Right atrium auricular region (tissue), 2 donors: ENCODE measurements at regions not wholly inside any gene's neighbourhood (a gene's known extent, or its start where the extent isn't known, plus 50 kb on each side); places are given as distances from the start of the nearest gene placed in this dataset.

Source experiments
- DNase-seq: peaks from one replicate; pipeline ENCODE4 v3.0.0-alpha.2; 2019; ENCODE audit warnings: low spot score
- H3K27ac ChIP-seq, 2 donors: fragments of 200-600 bp; sonication (generic); 1 replicate in 1 of 2; 2 replicates in 1 of 2; pipeline ENCODE4 v1.5.1; 2016 to 2019
- H3K27me3 ChIP-seq, 2 donors: fragments of 200-600 bp; sonication (generic); one replicate each; pipeline versions ENCODE4 v1.5.1 to v1.6.0; 2017 to 2019
- H3K36me3 ChIP-seq: fragments of 200-600 bp; sonication (generic); one replicate; pipeline ENCODE4 v1.5.1; 2016
- H3K4me1 ChIP-seq, 2 donors: fragments of 200-600 bp; sonication (generic); one replicate each; pipeline versions ENCODE4 v1.5.1 to v1.6.0; 2017 to 2019
- H3K4me3 ChIP-seq, 2 donors: fragments of 200-600 bp; sonication (generic); 1 replicate in 1 of 2; 2 replicates in 1 of 2; pipeline ENCODE4 v1.5.1; 2017 to 2019; ENCODE audit warnings: mild to moderate bottlenecking in 1 of 2, moderate library complexity in 1 of 2
- H3K9me3 ChIP-seq, 2 donors: fragments of 200-600 bp; sonication (generic); one replicate each; pipeline ENCODE4 v1.5.1; 2019
- CTCF ChIP-seq, 2 donors: fragments of 200-600 bp; sonication (generic); IDR thresholded peaks; one replicate each; pipeline ENCODE4 v1.5.1; 2019; ENCODE audit warnings: antibody characterized with exemption in 2 of 2

- Histone ChIP-seq H3K9me3 (no peaks in the 10 kb centered on the region), H3K27ac (no peak overlapping the region), H3K36me3 (no peaks in the 10 kb centered on the region), H3K27me3 (no peaks in the 10 kb centered on the region), H3K4me3 (no peak overlapping the region), H3K4me1 (no peaks in the 10 kb centered on the region)
- no peak for TF ChIP-seq CTCF (IDR thresholded peaks at IDR 0.05)
- no peak for DNase-seq
Observed at GRCh38 chr9:100927763-100928162, 100.8 kb upstream of the PLPPR1 start.

GRCh38 chr9:100933656-100934055, 94.9 kb upstream of the PLPPR1 start:
- Histone ChIP-seq H3K36me3 (no peaks in the 10 kb centered on the region), H3K4me3 (no peak overlapping the region), H3K27me3 (no peaks in the 10 kb centered on the region), H3K9me3 (peaks cover 0 to 7% of the 10 kb centered on the region in 2 donors), H3K4me1 (no peaks in the 10 kb centered on the region), H3K27ac (no peak overlapping the region)
- DNase-seq: no peak
- TF ChIP-seq CTCF (IDR thresholded peaks at IDR 0.05): no peak

- no peaks in the 10 kb centered on the region for H3K4me1 ChIP-seq
- no peak for TF ChIP-seq CTCF (IDR thresholded peaks at IDR 0.05)
- H3K4me3 ChIP-seq: no peak overlapping the region
- peaks cover 0 to 7% of the 10 kb centered on the region in 2 donors for H3K9me3 ChIP-seq
- no peak overlapping the region for H3K27ac ChIP-seq
- no peaks in the 10 kb centered on the region for H3K36me3 ChIP-seq
- no peak for DNase-seq
- H3K27me3 ChIP-seq: no peaks in the 10 kb centered on the region
Observed at GRCh38 chr9:100937382-100937781, 91.1 kb upstream of the PLPPR1 start.

- no peaks in the 10 kb centered on the region for H3K36me3 ChIP-seq
Observed at GRCh38 chr9:100938507-100938906, 90.0 kb upstream of the PLPPR1 start.

GRCh38 chr9:100939636-100940035, 88.9 kb upstream of the PLPPR1 start:
- no peaks in the 10 kb centered on the region for H3K36me3 ChIP-seq
- peaks cover 0 to 7% of the 10 kb centered on the region in 2 donors for H3K9me3 ChIP-seq
- no peak for DNase-seq
- H3K27me3 ChIP-seq: no peaks in the 10 kb centered on the region
- no peak overlapping the region for H3K4me3 ChIP-seq
- no peak for TF ChIP-seq CTCF (IDR thresholded peaks at IDR 0.05)
- H3K27ac ChIP-seq: no peak overlapping the region
- no peaks in the 10 kb centered on the region for H3K4me1 ChIP-seq

More at GRCh38 chr9:100938507-100938906, 90.0 kb upstream of the PLPPR1 start:
- H3K9me3 ChIP-seq: peaks cover 0 to 7% of the 10 kb centered on the region in 2 donors
- H3K27me3 ChIP-seq: no peaks in the 10 kb centered on the region
- no peak overlapping the region for H3K4me3 ChIP-seq
- H3K27ac ChIP-seq: no peak overlapping the region
- no peaks in the 10 kb centered on the region for H3K4me1 ChIP-seq
- no peak for TF ChIP-seq CTCF (IDR thresholded peaks at IDR 0.05)
- no peak for DNase-seq

- no peak overlapping the region for H3K4me3 ChIP-seq
- H3K4me1 ChIP-seq: no peaks in the 10 kb centered on the region
- no peaks in the 10 kb centered on the region for H3K9me3 ChIP-seq
- H3K36me3 ChIP-seq: no peaks in the 10 kb centered on the region
- H3K27ac ChIP-seq: no peak overlapping the region
- no peaks in the 10 kb centered on the region for H3K27me3 ChIP-seq
- DNase-seq: no peak
- no peak for TF ChIP-seq CTCF (IDR thresholded peaks at IDR 0.05)
Observed at GRCh38 chr9:100959226-100959625, 69.3 kb upstream of the PLPPR1 start.
